SH-SY5Y (cell line): ENCODE measurements at regions not wholly inside any gene's neighbourhood (a gene's known extent, or its start where the extent isn't known, plus 50 kb on each side); places are given as distances from the start of the nearest gene placed in this dataset.

ENCODE experiments used
- GATA2 ChIP-seq: IDR thresholded peaks from 2 replicates; pipeline ENCODE4 v1.6.1; 2011; ENCODE audit warnings: mild to moderate bottlenecking, low read depth, low read length
- GATA3 ChIP-seq: IDR thresholded peaks from 2 replicates; pipeline ENCODE4 v1.6.1; 2011; ENCODE audit warnings: low read depth, mild to moderate bottlenecking, low read length, moderate library complexity

- TF ChIP-seq GATA2 (no peak), GATA3 (no peak)
These were observed 176.6 kb upstream of the KLHL29 start for GRCh38 chr2:23208339-23208738.

- TF ChIP-seq GATA2: no peak
- no peak for TF ChIP-seq GATA3
These were observed 175.9 kb upstream of the KLHL29 start for GRCh38 chr2:23209059-23209458.

- TF ChIP-seq GATA2 (no peak), GATA3 (no peak)
These were observed 172.9 kb upstream of the KLHL29 start for GRCh38 chr2:23211987-23212583.

GRCh38 chr2:23213196-23213595 is 171.8 kb upstream of the KLHL29 start:
- TF ChIP-seq GATA2 (no peak), GATA3 (no peak)

GRCh38 chr2:23215016-23215415 is 170.0 kb upstream of the KLHL29 start:
- TF ChIP-seq GATA2 (no peak), GATA3 (no peak)

- TF ChIP-seq GATA2 (no peak), GATA3 (no peak)
These were observed 165.3 kb upstream of the KLHL29 start for GRCh38 chr2:23219666-23220065.

GRCh38 chr2:23220513-23221094 is 164.4 kb upstream of the KLHL29 start:
- no peak for TF ChIP-seq GATA2
- no peak for TF ChIP-seq GATA3

GRCh38 chr2:23221236-23221635 is 163.7 kb upstream of the KLHL29 start:
- no peak for TF ChIP-seq GATA3
- TF ChIP-seq GATA2: no peak

- TF ChIP-seq GATA2 (no peak), GATA3 (no peak)
These were observed 163.1 kb upstream of the KLHL29 start for GRCh38 chr2:23221901-23222300.

GRCh38 chr2:23230885-23231284 is 154.1 kb upstream of the KLHL29 start:
- no peak for TF ChIP-seq GATA3

GRCh38 chr2:23231865-23232264 is 153.1 kb upstream of the KLHL29 start:
- TF ChIP-seq GATA2 (no peak), GATA3 (no peak)

- TF ChIP-seq GATA2: no peak
- TF ChIP-seq GATA3: no peak
These were observed 149.7 kb upstream of the KLHL29 start for GRCh38 chr2:23235292-23235691.

- TF ChIP-seq GATA2 (no peak), GATA3 (no peak)
These were observed 149.2 kb upstream of the KLHL29 start for GRCh38 chr2:23235736-23236135.

GRCh38 chr2:23237147-23237546 is 147.8 kb upstream of the KLHL29 start:
- TF ChIP-seq GATA3 (no peak), GATA2 (no peak)

- no peak for TF ChIP-seq GATA2
- no peak for TF ChIP-seq GATA3
These were observed 146.8 kb upstream of the KLHL29 start for GRCh38 chr2:23238011-23238657.

GRCh38 chr2:23239374-23239773 is 145.6 kb upstream of the KLHL29 start:
- no peak for TF ChIP-seq GATA3
- no peak for TF ChIP-seq GATA2
